Karpas-422 (cell line): ENCODE measurements at regions not wholly inside any gene's neighbourhood (a gene's known extent, or its start where the extent isn't known, plus 50 kb on each side); places are given as distances from the start of the nearest gene placed in this dataset.

Experiments used
- DNase-seq: peaks from one replicate; pipeline ENCODE4 v3.0.0-alpha.2; 2015
- H2AFZ ChIP-seq: fragments of 200-600 bp; sonication (generic); 2 replicates; pipeline ENCODE4 v1.6.1; 2014; ENCODE audit warnings: antibody characterized with exemption, low read length, mixed read lengths
- H3K27ac ChIP-seq: fragments of 200-600 bp; sonication (generic); 2 replicates; pipeline ENCODE4 v1.5.1; 2014; ENCODE audit warnings: mild to moderate bottlenecking, low read length, moderate library complexity
- H3K27me3 ChIP-seq: fragments of 200-600 bp; sonication (generic); 2 replicates; pipeline ENCODE4 v1.6.1; 2014; ENCODE audit warnings: low read length, mixed read lengths
- H3K36me3 ChIP-seq: fragments of 200-600 bp; sonication (generic); 2 replicates; pipeline ENCODE4 v1.6.1; 2014; ENCODE audit warnings: low read length, mixed read lengths; ENCODE audit not compliant: insufficient read depth
- H3K4me1 ChIP-seq: fragments of 200-600 bp; sonication (generic); 2 replicates; pipeline ENCODE4 v1.6.1; 2014; ENCODE audit warnings: mild to moderate bottlenecking, low read length, mixed read lengths
- H3K4me2 ChIP-seq: fragments of 200-600 bp; sonication (generic); 2 replicates; pipeline ENCODE4 v1.6.1; 2014; ENCODE audit warnings: low read length, low read depth, mild to moderate bottlenecking; ENCODE audit not compliant: poor library complexity, severe bottlenecking
- H3K4me3 ChIP-seq: fragments of 200-600 bp; sonication (generic); 2 replicates; pipeline ENCODE4 v1.5.1; 2014; ENCODE audit warnings: mild to moderate bottlenecking, antibody characterized with exemption, low read length, mixed read lengths
- H3K79me2 ChIP-seq: fragments of 200-600 bp; sonication (generic); 2 replicates; pipeline ENCODE4 v1.6.1; 2014; ENCODE audit warnings: mild to moderate bottlenecking, low read length, mixed read lengths
- H3K9ac ChIP-seq: fragments of 200-600 bp; sonication (generic); 2 replicates; pipeline ENCODE4 v1.6.0; 2014; ENCODE audit warnings: low read length
- H3K9me2 ChIP-seq: fragments of 200-600 bp; sonication (generic), shearing (Covaris generic); replicated peaks from 2 replicates; pipeline ENCODE4 v1.6.0; 2014; ENCODE audit warnings: mild to moderate bottlenecking, low read length, moderate library complexity; ENCODE audit not compliant: insufficient read depth
- H3K9me3 ChIP-seq: fragments of 300-700, 200-600 bp; sonication (generic); 2 replicates; pipeline ENCODE4 v1.6.1; 2014; ENCODE audit warnings: low read length, mixed read lengths
- H4K20me1 ChIP-seq: fragments of 200-600 bp; sonication (generic); 2 replicates; pipeline ENCODE4 v1.6.1; 2014; ENCODE audit warnings: mild to moderate bottlenecking, antibody characterized with exemption, low read length, low read depth; ENCODE audit not compliant: insufficient read depth

DNA sequence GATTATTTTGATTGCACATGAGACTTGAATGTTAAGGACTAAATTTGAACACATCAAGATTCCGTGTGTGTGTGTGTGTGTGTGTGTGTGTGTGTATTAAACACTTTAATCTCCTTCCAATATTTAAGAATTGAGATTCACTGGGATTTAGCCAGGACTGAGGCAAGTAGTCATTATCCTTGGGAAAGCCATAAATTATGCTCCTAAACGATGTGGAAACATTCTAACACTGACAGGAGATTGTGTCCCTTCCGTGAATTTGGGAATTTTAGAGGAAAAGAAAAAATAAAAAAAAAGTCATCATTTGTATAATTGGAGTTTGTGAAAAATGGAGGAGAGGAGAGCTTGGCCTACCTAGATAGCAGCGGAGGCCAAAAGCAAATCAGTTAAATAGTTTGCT lies 212.9 kb downstream of the DUSP6 start:
- Histone ChIP-seq H3K79me2 (no peaks in the 10 kb centered on the region), H3K9me2 (no peaks in the 10 kb centered on the region), H3K4me2 (no peak overlapping the region), H3K27me3 (no peaks in the 10 kb centered on the region), H3K9me3 (no peaks in the 10 kb centered on the region), H3K36me3 (no peaks in the 10 kb centered on the region), H3K4me1 (no peaks in the 10 kb centered on the region), H3K27ac (no peak overlapping the region), H3K4me3 (no peak overlapping the region), H4K20me1 (no peaks in the 10 kb centered on the region), H3K9ac (no peak overlapping the region), H2AFZ (no peak overlapping the region)
- DNase-seq: no peak

DNA sequence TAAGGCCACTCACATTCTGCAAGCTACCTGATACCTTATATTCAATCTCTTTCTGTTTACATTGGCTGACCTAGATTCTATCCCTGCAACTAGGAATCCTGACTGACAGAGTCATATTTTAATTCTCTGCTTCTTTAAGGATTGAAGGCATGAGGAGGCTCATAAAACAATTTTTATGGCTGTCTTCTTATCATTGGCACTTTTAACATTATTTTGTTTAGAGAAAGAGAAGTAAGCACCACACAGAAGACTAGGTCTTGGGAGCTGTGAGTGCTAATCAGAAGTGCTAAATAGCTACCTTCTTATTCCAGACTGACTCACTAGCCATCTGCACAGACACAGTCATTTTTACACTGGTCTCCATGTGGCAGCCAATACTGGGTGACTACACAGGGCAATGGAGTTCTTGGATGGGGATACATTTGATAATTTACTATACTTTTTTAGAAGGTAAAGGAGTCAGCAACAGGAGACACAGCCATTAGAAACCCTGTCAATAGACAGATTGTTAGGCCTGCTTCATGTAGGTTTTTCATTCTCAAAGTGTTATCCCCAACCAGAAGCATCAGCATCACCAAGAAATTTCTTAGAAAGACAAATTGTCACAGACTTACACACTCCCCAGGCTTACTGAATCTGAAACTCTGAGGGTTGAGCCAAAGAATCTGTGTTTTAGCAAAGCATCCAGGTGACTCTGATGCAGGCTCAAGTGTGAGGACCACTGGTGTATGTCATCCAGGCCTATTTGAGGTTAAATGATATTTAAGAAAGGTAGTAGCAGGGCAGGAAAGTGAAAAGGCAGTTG lies 214.1 kb downstream of the DUSP6 start:
- no peak overlapping the region for H3K27ac ChIP-seq
- no peak overlapping the region for H3K4me3 ChIP-seq
- H3K4me2 ChIP-seq: no peak overlapping the region
- H4K20me1 ChIP-seq: no peaks in the 10 kb centered on the region
- H3K79me2 ChIP-seq: no peaks in the 10 kb centered on the region
- no peaks in the 10 kb centered on the region for H3K36me3 ChIP-seq
- no peak overlapping the region for H2AFZ ChIP-seq
- H3K9ac ChIP-seq: no peak overlapping the region
- no peaks in the 10 kb centered on the region for H3K27me3 ChIP-seq
- no peak for DNase-seq
- H3K9me3 ChIP-seq: no peaks in the 10 kb centered on the region
- no peaks in the 10 kb centered on the region for H3K4me1 ChIP-seq
- H3K9me2 ChIP-seq: no peaks in the 10 kb centered on the region

DNA sequence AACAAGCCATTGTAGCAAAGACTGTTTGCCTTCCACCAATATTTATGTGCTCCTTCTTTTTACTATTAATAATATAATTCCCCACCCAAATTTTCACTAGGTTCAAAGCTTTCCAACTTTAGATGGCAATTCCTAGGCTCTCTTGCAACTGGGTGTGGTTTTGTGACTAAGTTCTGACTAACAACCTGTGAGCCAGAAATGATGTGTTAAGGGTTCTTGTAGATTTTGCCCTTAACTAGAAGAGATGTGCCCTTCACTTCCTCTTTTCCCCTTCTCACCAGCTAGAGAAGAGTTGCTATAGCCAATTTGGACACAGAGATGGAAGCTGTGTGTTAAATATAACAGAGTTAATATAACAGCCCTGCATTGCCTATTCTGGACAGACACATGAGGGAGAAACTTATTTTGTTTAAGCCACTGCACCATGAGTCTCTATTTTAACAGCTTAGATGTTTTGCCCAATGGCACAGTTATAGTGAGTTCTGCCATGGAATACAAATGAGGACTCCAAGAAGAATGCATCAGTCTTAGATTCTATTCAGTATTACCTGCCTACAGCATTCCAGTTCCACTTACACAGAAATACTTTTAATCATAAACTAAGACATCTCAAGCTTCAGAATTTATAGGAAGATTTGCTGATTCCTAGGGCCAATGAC lies 216.2 kb downstream of the DUSP6 start:
- no peak overlapping the region for H3K4me3 ChIP-seq
- no peaks in the 10 kb centered on the region for H4K20me1 ChIP-seq
- no peak overlapping the region for H2AFZ ChIP-seq
- H3K9me3 ChIP-seq: no peaks in the 10 kb centered on the region
- H3K27me3 ChIP-seq: no peaks in the 10 kb centered on the region
- no peaks in the 10 kb centered on the region for H3K4me1 ChIP-seq
- no peak for DNase-seq
- H3K9ac ChIP-seq: no peak overlapping the region
- no peaks in the 10 kb centered on the region for H3K36me3 ChIP-seq
- no peak overlapping the region for H3K4me2 ChIP-seq
- no peaks in the 10 kb centered on the region for H3K79me2 ChIP-seq
- no peak overlapping the region for H3K27ac ChIP-seq
- no peaks in the 10 kb centered on the region for H3K9me2 ChIP-seq

DNA sequence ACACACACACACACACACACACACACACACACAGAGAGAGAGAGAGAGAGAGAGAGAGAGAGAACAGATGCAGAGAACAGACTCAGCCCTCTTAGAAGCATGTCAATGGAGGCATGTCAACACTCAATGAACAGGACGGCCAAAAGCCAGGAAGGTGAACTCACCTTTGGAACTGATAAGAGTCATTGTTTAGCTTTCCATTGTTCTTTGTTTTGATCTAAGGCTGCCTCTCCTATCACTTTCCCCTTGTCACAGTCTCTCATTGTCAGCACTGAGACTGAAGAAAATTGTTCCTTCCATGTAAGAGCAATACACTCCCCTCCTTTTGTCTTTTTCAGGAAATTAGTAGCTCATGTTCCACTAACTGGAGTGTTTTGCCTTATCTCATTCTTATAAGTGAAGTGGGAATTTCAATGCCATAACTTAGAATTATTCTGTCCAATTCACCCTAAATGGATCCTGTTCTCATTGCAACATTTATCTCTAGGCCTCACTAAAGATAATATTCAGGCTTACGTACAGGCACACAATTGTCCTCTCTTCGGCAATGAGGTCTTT lies 218.0 kb downstream of the DUSP6 start:
- DNase-seq: no peak
- Histone ChIP-seq H3K9ac (no peak overlapping the region), H3K9me3 (no peaks in the 10 kb centered on the region), H2AFZ (no peak overlapping the region), H3K27me3 (no peaks in the 10 kb centered on the region), H3K4me2 (no peak overlapping the region), H3K79me2 (no peaks in the 10 kb centered on the region), H3K36me3 (no peaks in the 10 kb centered on the region), H3K4me1 (no peaks in the 10 kb centered on the region), H4K20me1 (no peaks in the 10 kb centered on the region), H3K27ac (no peak overlapping the region), H3K4me3 (no peak overlapping the region), H3K9me2 (no peaks in the 10 kb centered on the region)

DNA sequence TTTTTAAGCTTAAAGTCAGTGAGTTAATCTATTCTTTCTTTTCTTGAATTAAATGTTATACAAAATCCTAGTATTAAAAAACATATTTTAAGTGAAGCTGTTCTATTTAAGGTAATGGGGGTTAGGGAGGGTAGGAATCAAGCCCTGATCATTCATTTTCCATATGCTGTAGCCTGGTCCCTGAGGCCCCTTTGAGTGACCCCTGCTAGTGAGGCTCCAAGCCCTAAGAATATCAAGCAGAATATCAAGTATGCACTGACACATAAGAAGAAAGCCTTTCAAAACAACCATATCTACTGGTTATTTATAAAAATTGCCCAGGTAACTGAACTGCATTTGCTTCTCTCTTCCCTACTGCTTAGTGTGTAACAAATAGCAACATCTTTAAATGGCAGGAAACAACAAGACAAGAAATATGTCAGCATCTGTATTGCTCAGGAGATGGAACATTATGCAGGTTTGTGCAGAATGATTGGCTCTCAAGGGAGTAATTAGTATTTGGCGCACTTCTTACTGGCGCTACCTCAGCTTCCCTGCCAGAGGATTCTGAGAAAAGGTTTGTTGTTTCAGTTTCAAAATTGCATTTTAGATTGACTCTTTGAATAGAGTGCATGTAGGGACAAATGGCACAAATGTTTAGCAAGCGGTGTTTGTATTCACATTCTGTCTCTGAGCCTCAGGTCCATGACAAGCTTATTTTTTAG lies 223.0 kb downstream of the DUSP6 start:
- H3K27ac ChIP-seq: no peak overlapping the region
- H3K9ac ChIP-seq: no peak overlapping the region
- no peaks in the 10 kb centered on the region for H3K36me3 ChIP-seq
- H3K4me2 ChIP-seq: no peak overlapping the region
- H3K9me2 ChIP-seq: no peaks in the 10 kb centered on the region
- no peaks in the 10 kb centered on the region for H4K20me1 ChIP-seq
- no peaks in the 10 kb centered on the region for H3K9me3 ChIP-seq
- no peaks in the 10 kb centered on the region for H3K27me3 ChIP-seq
- no peak overlapping the region for H2AFZ ChIP-seq
- H3K79me2 ChIP-seq: no peaks in the 10 kb centered on the region
- H3K4me3 ChIP-seq: no peak overlapping the region
- no peak for DNase-seq
- H3K4me1 ChIP-seq: no peaks in the 10 kb centered on the region

DNA sequence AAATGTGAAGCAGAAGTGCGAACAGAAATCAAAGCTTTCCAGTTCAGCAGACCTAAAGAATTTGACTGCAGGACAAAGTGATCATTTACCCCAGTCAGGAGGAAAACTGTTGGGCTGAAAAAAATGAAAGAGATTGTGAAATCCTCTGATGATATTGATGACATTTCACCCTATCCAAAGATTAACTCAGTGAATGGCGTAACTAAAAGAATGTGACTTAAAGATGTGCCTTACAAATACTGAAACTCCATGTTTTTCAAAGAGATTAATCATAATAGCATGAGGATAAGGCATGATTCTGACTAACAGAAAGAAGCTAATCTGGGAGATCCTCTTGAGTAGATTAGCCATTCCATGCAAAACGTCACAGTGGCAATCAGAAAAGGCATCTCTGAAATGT lies 225.6 kb downstream of the DUSP6 start:
- Histone ChIP-seq H3K36me3 (no peaks in the 10 kb centered on the region), H3K4me2 (no peak overlapping the region), H4K20me1 (no peaks in the 10 kb centered on the region), H3K9me2 (no peaks in the 10 kb centered on the region), H3K27me3 (no peaks in the 10 kb centered on the region), H3K4me3 (no peak overlapping the region), H3K9ac (no peak overlapping the region), H3K27ac (no peak overlapping the region), H3K9me3 (no peaks in the 10 kb centered on the region), H3K4me1 (no peaks in the 10 kb centered on the region), H2AFZ (no peak overlapping the region), H3K79me2 (no peaks in the 10 kb centered on the region)
- DNase-seq: no peak

DNA sequence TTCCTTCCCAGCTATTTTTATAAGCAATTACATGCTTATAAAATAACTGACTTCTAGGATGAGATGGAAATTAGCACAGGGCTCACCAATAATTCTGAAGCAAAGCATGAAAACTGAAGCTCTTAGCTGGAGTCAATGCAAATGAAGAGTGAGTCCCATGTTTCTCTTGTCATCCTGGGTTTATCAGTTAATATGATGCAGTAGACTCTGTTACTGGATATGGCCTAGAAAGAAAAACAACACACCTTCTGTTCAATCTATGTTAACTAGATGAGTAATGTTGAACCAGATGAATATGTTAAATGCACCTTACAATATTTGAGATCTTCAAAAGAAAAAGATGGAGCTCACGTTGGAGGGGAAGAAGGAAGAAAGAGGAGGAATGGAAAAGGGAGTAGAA lies 229.4 kb downstream of the DUSP6 start:
- no peak overlapping the region for H3K27ac ChIP-seq
- H3K4me1 ChIP-seq: no peaks in the 10 kb centered on the region
- no peak for DNase-seq
- no peak overlapping the region for H3K4me2 ChIP-seq
- no peak overlapping the region for H3K4me3 ChIP-seq
- no peaks in the 10 kb centered on the region for H3K27me3 ChIP-seq
- H3K9me3 ChIP-seq: no peaks in the 10 kb centered on the region
- no peak overlapping the region for H2AFZ ChIP-seq
- H3K36me3 ChIP-seq: no peaks in the 10 kb centered on the region
- no peaks in the 10 kb centered on the region for H4K20me1 ChIP-seq
- no peak overlapping the region for H3K9ac ChIP-seq
- H3K79me2 ChIP-seq: no peaks in the 10 kb centered on the region
- H3K9me2 ChIP-seq: no peaks in the 10 kb centered on the region

DNA sequence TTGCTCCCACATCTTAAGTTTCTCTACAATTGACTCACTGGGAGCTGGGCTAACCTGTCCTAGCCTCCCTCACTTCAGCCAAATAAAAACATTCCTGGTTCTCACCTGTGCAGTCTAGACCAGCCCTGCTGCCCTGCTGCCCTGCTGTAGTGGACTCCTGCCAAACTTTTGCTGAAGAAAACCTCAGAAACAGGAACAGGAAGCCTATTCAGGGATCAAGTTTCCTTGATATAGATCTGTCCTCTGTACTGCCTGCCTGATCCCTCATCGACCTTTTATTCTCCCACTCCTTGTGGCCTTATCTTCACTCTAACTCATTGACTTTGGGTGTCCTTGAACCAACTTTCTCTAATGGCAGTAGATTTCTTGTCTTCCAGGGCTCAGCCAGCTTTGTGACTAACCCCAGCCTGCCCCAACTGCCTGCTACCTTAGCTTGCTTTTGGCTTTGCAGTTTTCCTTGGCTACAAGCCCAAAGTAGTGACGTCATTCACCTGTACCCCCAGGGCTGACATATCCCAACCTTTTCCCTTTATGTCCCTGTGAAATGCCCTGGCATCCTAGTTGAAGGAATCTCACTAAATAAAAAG lies 234.8 kb downstream of the DUSP6 start:
- Histone ChIP-seq H3K36me3 (no peaks in the 10 kb centered on the region), H3K79me2 (no peaks in the 10 kb centered on the region), H3K4me1 (no peaks in the 10 kb centered on the region), H3K4me2 (no peak overlapping the region), H3K9me2 (no peaks in the 10 kb centered on the region), H3K4me3 (no peak overlapping the region), H3K27ac (no peak overlapping the region), H3K9ac (no peak overlapping the region), H2AFZ (no peak overlapping the region), H3K9me3 (no peaks in the 10 kb centered on the region), H3K27me3 (no peaks in the 10 kb centered on the region), H4K20me1 (no peaks in the 10 kb centered on the region)
- DNase-seq: no peak
